Esophagus muscularis mucosa (tissue), 4 donors: ENCODE measurements at regions not wholly inside any gene's neighbourhood (a gene's known extent, or its start where the extent isn't known, plus 50 kb on each side); places are given as distances from the start of the nearest gene placed in this dataset.

ENCODE experiments used
- DNase-seq: peaks from one replicate; pipeline ENCODE4 v3.0.0-alpha.2; 2017; ENCODE audit errors: extremely low spot score
- H3K27ac ChIP-seq, 4 donors: fragments of 200-600 bp; sonication (generic); replicated peaks in 1 of 4; 1 replicate in 3 of 4; 2 replicates in 1 of 4; pipeline ENCODE4 v1.5.1; 2016 to 2019; ENCODE audit warnings: mild to moderate bottlenecking in 1 of 4
- H3K27me3 ChIP-seq, 4 donors: fragments of 200-600 bp; sonication (generic); one replicate each; pipeline versions ENCODE4 v1.5.1 to v1.6.0; 2016 to 2019
- H3K36me3 ChIP-seq, 4 donors: fragments of 200-600 bp; sonication (generic); one replicate each; pipeline ENCODE4 v1.5.1; 2016 to 2019
- H3K4me1 ChIP-seq, 4 donors: fragments of 200-600 bp; sonication (generic); one replicate each; pipeline ENCODE4 v1.5.1; 2016 to 2019
- H3K4me3 ChIP-seq, 4 donors: fragments of 200-600 bp; sonication (generic); 1 replicate in 2 of 4; 2 replicates in 2 of 4; pipeline ENCODE4 v1.5.1; 2016 to 2019; ENCODE audit warnings: mild to moderate bottlenecking in 4 of 4, moderate library complexity in 1 of 4
- H3K9me3 ChIP-seq, 4 donors: fragments of 200-600 bp; sonication (generic); 1 replicate in 3 of 4; 2 replicates in 1 of 4; pipeline ENCODE4 v1.5.1; 2016 to 2019
- EP300 ChIP-seq: sonication (generic); formaldehyde crosslinking; IDR thresholded peaks from one replicate; pipeline ENCODE4 v1.6.1; 2017; ENCODE audit warnings: antibody characterized with exemption
- POLR2A ChIP-seq: fragments of 450-650 bp; IDR thresholded peaks from one replicate; pipeline ENCODE4 v1.6.1; 2017; ENCODE audit warnings: antibody characterized with exemption, moderate library complexity, mild to moderate bottlenecking, low read depth
- POLR2AphosphoS5 ChIP-seq, 2 donors: sonication (generic); formaldehyde crosslinking; IDR thresholded peaks; one replicate each; pipeline ENCODE4 v1.6.1; 2017; ENCODE audit warnings: antibody characterized with exemption in 2 of 2
- whole genome bisulfite sequencing: methylation state at CpG from one replicate; pipeline ENCODE4 v1.1.5; 2018; 5-methylcytosine and 5-hydroxymethylcytosine counted together
- intact Hi-C: fragments of 100-400 bp; cut with DNase I; formaldehyde crosslinking; loops from one replicate; pipeline ENCODE4 v1.15.1; 2023
- TF ChIP-seq, protein P1 (sequence below), 3 experiments: fragments of 200-600 bp in 2 of 3; fragments of 450-650 bp in 1 of 3; sonication (generic) in 2 of 3; IDR thresholded peaks; one replicate each; pipeline ENCODE4 v1.5.1; 2017 to 2019; ENCODE audit warnings: antibody characterized with exemption in 3 of 3, mild to moderate bottlenecking in 2 of 3, moderate library complexity in 1 of 3

DNA sequence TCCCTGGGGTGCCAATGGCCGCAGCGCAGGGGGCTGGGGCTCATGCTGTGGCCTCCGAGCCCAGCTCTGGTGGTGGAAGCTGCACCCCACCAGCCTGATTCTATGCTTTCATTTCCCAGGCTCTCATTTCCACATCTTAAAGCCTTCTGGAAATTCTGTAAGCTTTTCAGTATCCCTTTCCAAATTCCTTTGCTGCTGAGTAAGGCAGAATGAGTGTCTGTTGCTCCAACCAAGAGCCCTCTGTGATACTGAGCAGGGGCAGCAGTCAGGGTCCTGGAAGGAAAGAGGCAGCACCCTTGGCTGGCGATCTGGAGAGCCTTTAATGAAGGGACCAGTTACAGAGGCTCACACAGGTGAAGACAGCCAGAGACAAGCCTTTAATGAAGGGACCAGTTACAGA, 79.5 kb upstream of the FOXF1 start:
- no peak overlapping the region for H3K4me3 ChIP-seq
- intact Hi-C loops = no loop called here
- DNase-seq = no peak
- peak overlapping the region; percentile 85 to 89 (median 88) for H3K27ac ChIP-seq
- peaks cover 2 to 64% (median 55%) of the 10 kb centered on the region in 4 donors for H3K4me1 ChIP-seq
- H3K9me3 ChIP-seq = no peaks in the 10 kb centered on the region
- no peak for TF ChIP-seq POLR2AphosphoS5 (IDR thresholded peaks at IDR 0.05)
- TF ChIP-seq, protein P1, sequence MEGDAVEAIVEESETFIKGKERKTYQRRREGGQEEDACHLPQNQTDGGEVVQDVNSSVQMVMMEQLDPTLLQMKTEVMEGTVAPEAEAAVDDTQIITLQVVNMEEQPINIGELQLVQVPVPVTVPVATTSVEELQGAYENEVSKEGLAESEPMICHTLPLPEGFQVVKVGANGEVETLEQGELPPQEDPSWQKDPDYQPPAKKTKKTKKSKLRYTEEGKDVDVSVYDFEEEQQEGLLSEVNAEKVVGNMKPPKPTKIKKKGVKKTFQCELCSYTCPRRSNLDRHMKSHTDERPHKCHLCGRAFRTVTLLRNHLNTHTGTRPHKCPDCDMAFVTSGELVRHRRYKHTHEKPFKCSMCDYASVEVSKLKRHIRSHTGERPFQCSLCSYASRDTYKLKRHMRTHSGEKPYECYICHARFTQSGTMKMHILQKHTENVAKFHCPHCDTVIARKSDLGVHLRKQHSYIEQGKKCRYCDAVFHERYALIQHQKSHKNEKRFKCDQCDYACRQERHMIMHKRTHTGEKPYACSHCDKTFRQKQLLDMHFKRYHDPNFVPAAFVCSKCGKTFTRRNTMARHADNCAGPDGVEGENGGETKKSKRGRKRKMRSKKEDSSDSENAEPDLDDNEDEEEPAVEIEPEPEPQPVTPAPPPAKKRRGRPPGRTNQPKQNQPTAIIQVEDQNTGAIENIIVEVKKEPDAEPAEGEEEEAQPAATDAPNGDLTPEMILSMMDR (IDR thresholded peaks at IDR 0.05) = no peak
- TF ChIP-seq POLR2A = no peak
- no peak for TF ChIP-seq EP300
- no peaks in the 10 kb centered on the region for H3K27me3 ChIP-seq
- 88% methylated on average over 4 of the region's 4 CpGs for WGBS
- no peaks in the 10 kb centered on the region for H3K36me3 ChIP-seq

DNA sequence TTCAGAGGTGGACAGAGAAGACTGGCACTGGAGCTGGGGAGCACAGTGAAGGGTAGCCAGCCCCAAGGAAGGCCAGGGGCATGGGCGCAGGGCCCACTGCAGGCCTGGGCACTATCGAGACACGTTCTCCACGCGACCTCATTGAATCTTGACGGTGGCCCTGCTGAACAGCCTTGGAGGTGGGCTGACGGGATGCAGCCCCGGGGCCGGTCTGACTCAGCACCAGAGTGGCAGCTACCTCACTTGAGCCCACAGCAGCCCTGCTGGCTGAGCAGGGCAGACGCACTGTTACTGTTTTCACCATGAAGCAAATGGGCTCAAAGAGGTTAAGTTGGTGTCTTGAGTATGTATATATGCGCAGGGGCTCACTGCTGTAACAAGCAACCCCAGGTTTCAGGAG, 78.8 kb upstream of the FOXF1 start:
- no peaks in the 10 kb centered on the region for H3K27me3 ChIP-seq
- H3K27ac ChIP-seq = peak overlapping the region; percentile 85 to 89 (median 88)
- no peak overlapping the region for H3K4me3 ChIP-seq
- no peaks in the 10 kb centered on the region for H3K36me3 ChIP-seq
- H3K4me1 ChIP-seq = peaks cover 2 to 58% (median 52%) of the 10 kb centered on the region in 4 donors
- no peaks in the 10 kb centered on the region for H3K9me3 ChIP-seq
- no peak for DNase-seq
- WGBS = 94% methylated on average over 3 of the region's 11 CpGs
- intact Hi-C loops = no loop called here
- no peak for TF ChIP-seq EP300
- TF ChIP-seq POLR2AphosphoS5 (IDR thresholded peaks at IDR 0.05) = no peak
- TF ChIP-seq, protein P1 (IDR thresholded peaks at IDR 0.05) = no peak

DNA sequence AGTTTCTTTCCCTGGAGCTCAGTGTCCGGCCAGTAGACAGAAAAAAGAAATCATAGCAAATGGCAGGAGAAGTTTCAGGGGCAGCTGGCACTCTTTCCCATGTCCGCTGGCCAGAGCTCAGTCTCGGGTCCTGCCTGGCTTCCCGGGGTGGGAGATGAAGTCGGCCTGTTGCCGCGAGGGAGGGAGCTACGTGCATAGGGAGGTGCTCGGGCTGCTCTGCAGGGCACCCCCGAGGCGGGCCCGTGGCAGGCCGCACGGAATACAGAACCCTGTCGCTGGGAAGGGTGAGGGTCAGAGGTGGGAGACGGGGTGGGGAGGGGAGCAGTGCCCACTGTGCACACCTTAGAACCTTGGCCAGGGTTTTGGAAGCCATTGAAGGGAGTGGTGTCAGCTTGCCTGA, 78.3 kb upstream of the FOXF1 start:
- Histone ChIP-seq H3K27ac (peak overlapping the region; percentile 85 to 89 (median 88)), H3K27me3 (no peaks in the 10 kb centered on the region), H3K36me3 (no peaks in the 10 kb centered on the region), H3K4me3 (no peak overlapping the region), H3K9me3 (no peaks in the 10 kb centered on the region), H3K4me1 (peaks cover 2 to 58% (median 52%) of the 10 kb centered on the region in 4 donors)
- intact Hi-C loops = no loop called here
- WGBS = 79% methylated on average over 16 of the region's 16 CpGs
- DNase-seq = no peak
- TF ChIP-seq POLR2A = no peak
- TF ChIP-seq POLR2AphosphoS5 (IDR thresholded peaks at IDR 0.05) = no peak

DNA sequence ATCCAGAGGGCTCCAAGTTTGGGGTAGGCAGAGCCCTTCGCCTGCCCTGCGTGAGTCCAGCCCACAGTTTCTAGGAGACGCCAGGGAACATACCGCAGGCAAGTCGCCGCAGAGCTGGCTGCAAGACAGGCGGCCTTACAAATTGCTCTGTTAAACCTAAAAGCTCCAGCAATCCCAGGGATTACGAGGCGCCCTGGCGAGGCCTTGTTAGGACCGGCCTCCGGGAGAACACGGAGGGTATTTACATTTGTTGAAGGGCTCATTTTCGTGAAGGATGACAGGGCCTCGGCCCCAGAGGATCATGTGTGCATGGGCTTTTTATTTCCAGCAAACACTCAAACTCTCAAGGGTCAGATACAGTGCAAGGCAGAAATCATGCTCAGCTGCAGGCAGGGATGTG, 77.6 kb upstream of the FOXF1 start:
- H3K27me3 ChIP-seq = no peaks in the 10 kb centered on the region
- WGBS = 35% methylated on average over 10 of the region's 15 CpGs
- no peaks in the 10 kb centered on the region for H3K36me3 ChIP-seq
- H3K4me3 ChIP-seq = no peak overlapping the region
- peak overlapping the region; percentile 85 to 89 (median 88) for H3K27ac ChIP-seq
- no peaks in the 10 kb centered on the region for H3K9me3 ChIP-seq
- DNase-seq = no peak
- H3K4me1 ChIP-seq = peaks cover 2 to 58% (median 52%) of the 10 kb centered on the region in 4 donors
- intact Hi-C loops = no loop called here
- TF ChIP-seq POLR2AphosphoS5 (IDR thresholded peaks at IDR 0.05) (peak; percentile 72 to 91), EP300 (peak; percentile 82), POLR2A (no peak)

DNA sequence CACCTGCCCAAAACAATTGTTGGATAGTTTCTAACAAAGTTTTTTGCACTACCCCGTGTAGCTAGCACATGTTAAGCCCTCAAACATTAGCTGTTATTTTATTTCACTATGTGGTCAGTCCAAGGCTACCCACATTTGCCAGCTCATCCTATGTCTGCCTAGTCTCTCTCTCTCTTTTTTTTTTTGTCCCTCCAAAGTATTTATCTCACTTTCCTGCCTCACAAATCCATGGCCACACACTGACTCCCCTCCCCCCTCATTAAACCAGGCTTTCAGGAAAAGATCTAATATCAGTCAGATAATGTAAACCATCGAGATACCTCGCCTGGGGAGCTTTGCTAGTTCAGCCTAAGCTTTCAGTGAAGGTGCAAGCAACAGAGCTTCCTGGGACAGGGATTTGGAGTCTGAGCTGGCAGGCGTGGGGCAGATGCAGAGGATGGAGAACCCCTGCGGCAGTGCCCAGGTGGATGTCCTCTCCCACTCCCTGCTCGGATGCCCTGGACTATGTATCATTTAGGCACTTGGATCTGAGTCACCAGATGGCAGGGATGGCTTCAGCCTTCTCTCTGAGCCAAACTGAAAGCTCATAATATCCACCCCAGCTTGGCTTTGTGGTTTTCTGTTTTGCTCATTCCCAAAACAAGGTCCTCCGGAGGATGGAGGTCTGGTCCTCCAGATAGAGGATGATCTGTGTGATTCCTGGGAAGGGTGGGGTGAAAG, 73.7 kb upstream of the FOXF1 start:
- intact Hi-C loops = no loop called here
- no peaks in the 10 kb centered on the region for H3K9me3 ChIP-seq
- 55% methylated on average over 7 of the region's 7 CpGs for WGBS
- no peak for DNase-seq
- H3K27me3 ChIP-seq = no peaks in the 10 kb centered on the region
- H3K4me1 ChIP-seq = peaks cover 0 to 24% (median 22%) of the 10 kb centered on the region in 4 donors
- H3K36me3 ChIP-seq = no peaks in the 10 kb centered on the region
- no peak overlapping the region for H3K4me3 ChIP-seq
- H3K27ac ChIP-seq = no peak overlapping the region
- no peak for TF ChIP-seq EP300
- TF ChIP-seq POLR2A = no peak
- no peak for TF ChIP-seq POLR2AphosphoS5 (IDR thresholded peaks at IDR 0.05)
- TF ChIP-seq, protein P1 (IDR thresholded peaks at IDR 0.05) = no peak
